PFSK-1 (cell line): ENCODE measurements at regions not wholly inside any gene's neighbourhood (a gene's known extent, or its start where the extent isn't known, plus 50 kb on each side); places are given as distances from the start of the nearest gene placed in this dataset.

ENCODE experiments used
- FOXP2 ChIP-seq: optimal IDR thresholded peaks from 2 replicates; pipeline ENCODE3; 2011; ENCODE audit warnings: borderline replicate concordance, control low read depth, inconsistent platforms; ENCODE audit not compliant: insufficient read depth; ENCODE audit errors: extremely low read length, extremely low read depth
- POLR2AphosphoS5 ChIP-seq: IDR thresholded peaks from 2 replicates; pipeline ENCODE4 v1.6.1; 2012; ENCODE audit warnings: low read depth, mild to moderate bottlenecking, control low read depth, low read length, moderate library complexity
- REST ChIP-seq, 2 experiments: IDR thresholded peaks; 2 replicates each; pipeline versions ENCODE4 v1.6.1 to v1.8.0; 2011 to 2012; ENCODE audit warnings: low read depth in 2 of 2, low read length in 2 of 2, control low read depth in 1 of 2, inconsistent platforms in 1 of 2, mild to moderate bottlenecking in 1 of 2, moderate library complexity in 1 of 2; ENCODE audit not compliant: insufficient read depth in 1 of 2
- SIN3A ChIP-seq: IDR thresholded peaks from 2 replicates; pipeline ENCODE4 v1.6.1; 2012; ENCODE audit warnings: mild to moderate bottlenecking, low read length, moderate library complexity, borderline replicate concordance; ENCODE audit not compliant: insufficient read depth
- TAF1 ChIP-seq: IDR thresholded peaks from 2 replicates; pipeline ENCODE4 v1.6.1; 2012; ENCODE audit warnings: low read length, control low read depth, borderline replicate concordance; ENCODE audit not compliant: insufficient read depth

GRCh38 chr14:98189944-98190343, 1082.1 kb downstream of the BCL11B start:
- TF ChIP-seq SIN3A (no peak), FOXP2 (no peak), POLR2AphosphoS5 (no peak), TAF1 (no peak), REST (IDR thresholded peaks at IDR 0.05; ENCODE audit: insufficient read depth in 1 of 2, low read depth in 2 of 2, low read length in 2 of 2) (no peak)

GRCh38 chr14:98192946-98193345, 1079.1 kb downstream of the BCL11B start:
- no peak for TF ChIP-seq FOXP2
- TF ChIP-seq SIN3A = no peak
- no peak for TF ChIP-seq REST (IDR thresholded peaks at IDR 0.05; ENCODE audit: insufficient read depth in 1 of 2, low read depth in 2 of 2, low read length in 2 of 2)
- TF ChIP-seq TAF1 = no peak
- no peak for TF ChIP-seq POLR2AphosphoS5

GRCh38 chr14:98194821-98195220, 1077.2 kb downstream of the BCL11B start:
- no peak for TF ChIP-seq SIN3A

DNA sequence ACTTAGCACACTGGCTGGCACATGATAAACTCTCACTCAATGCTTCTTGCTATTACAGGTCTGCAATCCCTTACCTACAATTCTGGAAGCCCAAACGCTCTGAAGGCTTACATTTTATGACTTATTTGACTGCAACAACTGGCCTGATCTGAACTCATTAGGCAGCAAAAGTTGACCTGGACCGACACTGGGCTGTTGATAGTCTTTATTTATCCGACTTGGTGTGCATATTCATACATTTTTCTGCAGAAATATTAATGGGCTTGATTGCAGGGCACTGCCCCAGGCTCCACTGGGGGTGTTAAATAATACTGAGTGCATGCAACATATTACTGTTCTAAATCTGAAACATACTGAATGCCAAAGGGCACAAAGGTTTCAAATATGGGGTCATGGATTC, 1076.7 kb downstream of the BCL11B start:
- TF ChIP-seq FOXP2 = no peak
- TF ChIP-seq TAF1 = no peak
- no peak for TF ChIP-seq POLR2AphosphoS5
- TF ChIP-seq REST (IDR thresholded peaks at IDR 0.05; ENCODE audit: insufficient read depth in 1 of 2, low read depth in 2 of 2, low read length in 2 of 2) = no peak
- TF ChIP-seq SIN3A = no peak

DNA sequence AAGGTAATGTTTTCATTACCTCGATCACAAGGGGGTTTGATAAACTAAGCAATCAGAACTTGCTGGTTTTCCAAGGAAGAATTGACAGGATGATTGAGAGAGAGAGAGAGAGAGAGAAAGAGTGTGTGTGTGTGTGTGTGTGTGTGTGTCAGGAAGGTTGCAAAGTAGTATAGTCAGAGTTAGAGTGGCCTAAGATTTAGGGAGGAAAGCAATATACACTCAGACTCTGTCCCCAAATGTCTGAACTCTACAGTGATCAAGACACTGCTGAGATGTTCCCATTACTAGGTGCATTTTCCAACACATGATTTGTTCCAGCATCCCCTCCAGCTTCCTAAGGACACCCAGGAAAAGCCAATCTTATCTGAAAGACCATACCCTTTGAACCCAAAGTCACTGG, 1074.1 kb downstream of the BCL11B start:
- TF ChIP-seq REST (IDR thresholded peaks at IDR 0.05; ENCODE audit: insufficient read depth in 1 of 2, low read depth in 2 of 2, low read length in 2 of 2) = no peak
- no peak for TF ChIP-seq POLR2AphosphoS5
- no peak for TF ChIP-seq SIN3A
- TF ChIP-seq FOXP2 = no peak
- no peak for TF ChIP-seq TAF1
